ENCODE measurements at regions not wholly inside any gene's neighbourhood (a gene's known extent, or its start where the extent isn't known, plus 50 kb on each side); places are given as distances from the start of the nearest gene placed in this dataset.

- TF ChIP-seq CTCF (conservative IDR thresholded peaks at IDR 0.05; ENCODE audit: low read depth in 2 of 2) (no peak), EZH2phosphoT487 (IDR thresholded peaks at IDR 0.05; ENCODE audit: unreplicated experiment) (no peak), EZH2 (IDR thresholded peaks at IDR 0.05; ENCODE audit: low read depth, unreplicated experiment) (no peak), POLR2AphosphoS5 (IDR thresholded peaks at IDR 0.05; ENCODE audit: low read depth) (no peak), JUNB (IDR thresholded peaks at IDR 0.05; ENCODE audit: unreplicated experiment) (no peak), NANOG (IDR thresholded peaks at IDR 0.05; ENCODE audit: borderline replicate concordance) (no peak), REST (IDR thresholded peaks at IDR 0.05; ENCODE audit: unreplicated experiment) (no peak), ETS1 (IDR thresholded peaks at IDR 0.05) (no peak), CREB1 (CRISPR knock-in tag; IDR thresholded peaks at IDR 0.05; ENCODE audit: low read depth) (no peak), ZNF331 (CRISPR knock-in tag; IDR thresholded peaks at IDR 0.05; ENCODE audit: low read depth) (no peak)
- TF ChIP-seq, protein P1, sequence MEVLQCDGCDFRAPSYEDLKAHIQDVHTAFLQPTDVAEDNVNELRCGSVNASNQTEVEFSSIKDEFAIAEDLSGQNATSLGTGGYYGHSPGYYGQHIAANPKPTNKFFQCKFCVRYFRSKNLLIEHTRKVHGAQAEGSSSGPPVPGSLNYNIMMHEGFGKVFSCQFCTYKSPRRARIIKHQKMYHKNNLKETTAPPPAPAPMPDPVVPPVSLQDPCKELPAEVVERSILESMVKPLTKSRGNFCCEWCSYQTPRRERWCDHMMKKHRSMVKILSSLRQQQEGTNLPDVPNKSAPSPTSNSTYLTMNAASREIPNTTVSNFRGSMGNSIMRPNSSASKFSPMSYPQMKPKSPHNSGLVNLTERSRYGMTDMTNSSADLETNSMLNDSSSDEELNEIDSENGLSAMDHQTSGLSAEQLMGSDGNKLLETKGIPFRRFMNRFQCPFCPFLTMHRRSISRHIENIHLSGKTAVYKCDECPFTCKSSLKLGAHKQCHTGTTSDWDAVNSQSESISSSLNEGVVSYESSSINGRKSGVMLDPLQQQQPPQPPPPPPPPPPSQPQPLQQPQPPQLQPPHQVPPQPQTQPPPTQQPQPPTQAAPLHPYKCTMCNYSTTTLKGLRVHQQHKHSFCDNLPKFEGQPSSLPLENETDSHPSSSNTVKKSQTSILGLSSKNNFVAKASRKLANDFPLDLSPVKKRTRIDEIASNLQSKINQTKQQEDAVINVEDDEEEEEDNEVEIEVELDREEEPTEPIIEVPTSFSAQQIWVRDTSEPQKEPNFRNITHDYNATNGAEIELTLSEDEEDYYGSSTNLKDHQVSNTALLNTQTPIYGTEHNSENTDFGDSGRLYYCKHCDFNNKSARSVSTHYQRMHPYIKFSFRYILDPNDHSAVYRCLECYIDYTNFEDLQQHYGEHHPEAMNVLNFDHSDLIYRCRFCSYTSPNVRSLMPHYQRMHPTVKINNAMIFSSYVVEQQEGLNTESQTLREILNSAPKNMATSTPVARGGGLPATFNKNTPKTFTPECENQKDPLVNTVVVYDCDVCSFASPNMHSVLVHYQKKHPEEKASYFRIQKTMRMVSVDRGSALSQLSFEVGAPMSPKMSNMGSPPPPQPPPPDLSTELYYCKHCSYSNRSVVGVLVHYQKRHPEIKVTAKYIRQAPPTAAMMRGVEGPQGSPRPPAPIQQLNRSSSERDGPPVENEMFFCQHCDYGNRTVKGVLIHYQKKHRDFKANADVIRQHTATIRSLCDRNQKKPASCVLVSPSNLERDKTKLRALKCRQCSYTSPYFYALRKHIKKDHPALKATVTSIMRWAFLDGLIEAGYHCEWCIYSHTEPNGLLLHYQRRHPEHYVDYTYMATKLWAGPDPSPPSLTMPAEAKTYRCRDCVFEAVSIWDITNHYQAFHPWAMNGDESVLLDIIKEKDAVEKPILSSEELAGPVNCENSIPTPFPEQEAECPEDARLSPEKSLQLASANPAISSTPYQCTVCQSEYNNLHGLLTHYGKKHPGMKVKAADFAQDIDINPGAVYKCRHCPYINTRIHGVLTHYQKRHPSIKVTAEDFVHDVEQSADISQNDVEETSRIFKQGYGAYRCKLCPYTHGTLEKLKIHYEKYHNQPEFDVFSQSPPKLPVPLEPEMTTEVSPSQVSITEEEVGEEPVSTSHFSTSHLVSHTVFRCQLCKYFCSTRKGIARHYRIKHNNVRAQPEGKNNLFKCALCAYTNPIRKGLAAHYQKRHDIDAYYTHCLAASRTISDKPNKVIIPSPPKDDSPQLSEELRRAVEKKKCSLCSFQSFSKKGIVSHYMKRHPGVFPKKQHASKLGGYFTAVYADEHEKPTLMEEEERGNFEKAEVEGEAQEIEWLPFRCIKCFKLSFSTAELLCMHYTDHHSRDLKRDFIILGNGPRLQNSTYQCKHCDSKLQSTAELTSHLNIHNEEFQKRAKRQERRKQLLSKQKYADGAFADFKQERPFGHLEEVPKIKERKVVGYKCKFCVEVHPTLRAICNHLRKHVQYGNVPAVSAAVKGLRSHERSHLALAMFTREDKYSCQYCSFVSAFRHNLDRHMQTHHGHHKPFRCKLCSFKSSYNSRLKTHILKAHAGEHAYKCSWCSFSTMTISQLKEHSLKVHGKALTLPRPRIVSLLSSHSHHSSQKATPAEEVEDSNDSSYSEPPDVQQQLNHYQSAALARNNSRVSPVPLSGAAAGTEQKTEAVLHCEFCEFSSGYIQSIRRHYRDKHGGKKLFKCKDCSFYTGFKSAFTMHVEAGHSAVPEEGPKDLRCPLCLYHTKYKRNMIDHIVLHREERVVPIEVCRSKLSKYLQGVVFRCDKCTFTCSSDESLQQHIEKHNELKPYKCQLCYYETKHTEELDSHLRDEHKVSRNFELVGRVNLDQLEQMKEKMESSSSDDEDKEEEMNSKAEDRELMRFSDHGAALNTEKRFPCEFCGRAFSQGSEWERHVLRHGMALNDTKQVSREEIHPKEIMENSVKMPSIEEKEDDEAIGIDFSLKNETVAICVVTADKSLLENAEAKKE (CRISPR knock-in tag; IDR thresholded peaks at IDR 0.05) = no peak
Observed at GRCh38 chr2:14896330-14897030, 264.0 kb downstream of the LRATD1 start.

Data from GM23338 (cell line).